ENCODE measurements at regions not wholly inside any gene's neighbourhood (a gene's known extent, or its start where the extent isn't known, plus 50 kb on each side); places are given as distances from the start of the nearest gene placed in this dataset.
"Not testable (repeated sequence)": the region's sequence is repeated elsewhere in the genome, so short reads cannot be mapped to it uniquely, and the experiment has no call there.

GRCh38 chr1:47533793-47534328 lies 96.0 kb downstream of the FOXD2 start:
- DNase-seq, result no peak
- Histone ChIP-seq H3K27me3 (no peaks in the 10 kb centered on the region), H3K27ac (peak overlapping the region in 3 of 5 donors; percentile 27 to 78 (median 61)), H3K9me3 (replicated peaks in 1 of 3) (peaks cover 0 to 4% (median 0%) of the 10 kb centered on the region in 3 donors), H3K4me1 (replicated peaks in 1 of 2) (peaks cover 6 to 13% of the 10 kb centered on the region in 2 donors), H3K36me3 (replicated peaks in 1 of 2) (no peaks in the 10 kb centered on the region), H3K4me3 (peak overlapping the region in 1 of 4 donors; percentile 31)
- TF ChIP-seq POLR2A (IDR thresholded peaks at IDR 0.05), result no peak
- intact Hi-C loops (cut with DNase I), result no loop called here
- WGBS, 4 donors, result 54 to 70% (median 60%) methylated on average over 10 to 12 of the region's 12 CpGs

GRCh38 chr1:47534436-47534835 lies 96.6 kb downstream of the FOXD2 start:
- H3K4me1 ChIP-seq (replicated peaks in 1 of 2), result peaks cover 6 to 13% of the 10 kb centered on the region in 2 donors
- H3K9me3 ChIP-seq (replicated peaks in 1 of 3), result peaks cover 0 to under 1% (median 0%) of the 10 kb centered on the region in 3 donors
- intact Hi-C loops (cut with DNase I), result no loop called here
- TF ChIP-seq, protein P1, sequence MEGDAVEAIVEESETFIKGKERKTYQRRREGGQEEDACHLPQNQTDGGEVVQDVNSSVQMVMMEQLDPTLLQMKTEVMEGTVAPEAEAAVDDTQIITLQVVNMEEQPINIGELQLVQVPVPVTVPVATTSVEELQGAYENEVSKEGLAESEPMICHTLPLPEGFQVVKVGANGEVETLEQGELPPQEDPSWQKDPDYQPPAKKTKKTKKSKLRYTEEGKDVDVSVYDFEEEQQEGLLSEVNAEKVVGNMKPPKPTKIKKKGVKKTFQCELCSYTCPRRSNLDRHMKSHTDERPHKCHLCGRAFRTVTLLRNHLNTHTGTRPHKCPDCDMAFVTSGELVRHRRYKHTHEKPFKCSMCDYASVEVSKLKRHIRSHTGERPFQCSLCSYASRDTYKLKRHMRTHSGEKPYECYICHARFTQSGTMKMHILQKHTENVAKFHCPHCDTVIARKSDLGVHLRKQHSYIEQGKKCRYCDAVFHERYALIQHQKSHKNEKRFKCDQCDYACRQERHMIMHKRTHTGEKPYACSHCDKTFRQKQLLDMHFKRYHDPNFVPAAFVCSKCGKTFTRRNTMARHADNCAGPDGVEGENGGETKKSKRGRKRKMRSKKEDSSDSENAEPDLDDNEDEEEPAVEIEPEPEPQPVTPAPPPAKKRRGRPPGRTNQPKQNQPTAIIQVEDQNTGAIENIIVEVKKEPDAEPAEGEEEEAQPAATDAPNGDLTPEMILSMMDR (IDR thresholded peaks at IDR 0.05), result no peak
- no peak for TF ChIP-seq POLR2A (IDR thresholded peaks at IDR 0.05)
- 34 to 55% (median 45%) methylated on average over 4 of the region's 4 CpGs for WGBS, 4 donors
- no peak overlapping the region for H3K4me3 ChIP-seq
- DNase-seq, result peak; percentile 52 to 76 (median 71)
- H3K27ac ChIP-seq, result peak overlapping the region in 3 of 5 donors; percentile 27 to 78 (median 61)
- no peaks in the 10 kb centered on the region for H3K36me3 ChIP-seq (replicated peaks in 1 of 2)
- H3K27me3 ChIP-seq, result no peaks in the 10 kb centered on the region

- H3K36me3 ChIP-seq (replicated peaks in 1 of 2), result no peaks in the 10 kb centered on the region
- H3K27ac ChIP-seq, result no peak overlapping the region
- no peak for DNase-seq
- intact Hi-C loops (cut with DNase I), result no loop called here
- no peaks in the 10 kb centered on the region for H3K27me3 ChIP-seq
- TF ChIP-seq POLR2A (IDR thresholded peaks at IDR 0.05), result no peak
- TF ChIP-seq, protein P1 (IDR thresholded peaks at IDR 0.05), result no peak
- no peaks in the 10 kb centered on the region for H3K9me3 ChIP-seq (replicated peaks in 1 of 3)
- no peak overlapping the region for H3K4me3 ChIP-seq
- peaks cover 6 to 13% of the 10 kb centered on the region in 2 donors for H3K4me1 ChIP-seq (replicated peaks in 1 of 2)
- 49 to 53% (median 52%) methylated on average over 9 of the region's 9 CpGs for WGBS, 4 donors
Observed at GRCh38 chr1:47536646-47537118, 98.8 kb downstream of the FOXD2 start.

DNA sequence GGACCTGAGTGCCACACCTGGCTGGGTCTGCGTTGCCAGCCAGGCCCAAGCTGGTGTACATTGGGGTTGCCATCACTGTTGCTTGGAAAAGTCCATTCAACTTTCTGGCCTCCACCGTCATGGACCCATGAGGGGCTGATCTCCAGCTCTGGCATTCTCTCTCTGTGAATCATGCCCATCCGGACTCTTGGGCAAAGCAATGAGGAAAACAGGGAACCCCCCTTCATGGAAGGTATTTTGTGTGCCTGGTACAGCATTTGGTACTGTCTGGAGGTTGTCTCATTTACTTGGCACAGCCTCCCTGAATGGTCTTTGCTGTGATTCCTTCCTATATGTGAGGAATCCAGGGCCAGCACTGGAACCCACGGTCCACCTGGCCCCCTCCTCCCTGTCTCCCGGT lies 99.4 kb downstream of the FOXD2 start:
- intact Hi-C loops (cut with DNase I), result no loop called here
- no peaks in the 10 kb centered on the region for H3K27me3 ChIP-seq
- no peak for DNase-seq
- H3K4me3 ChIP-seq, result no peak overlapping the region
- H3K4me1 ChIP-seq (replicated peaks in 1 of 2), result peaks cover 6 to 13% of the 10 kb centered on the region in 2 donors
- TF ChIP-seq, protein P1 (IDR thresholded peaks at IDR 0.05), result no peak
- no peak for TF ChIP-seq POLR2A (IDR thresholded peaks at IDR 0.05)
- H3K36me3 ChIP-seq (replicated peaks in 1 of 2), result no peaks in the 10 kb centered on the region
- H3K9me3 ChIP-seq (replicated peaks in 1 of 3), result no peaks in the 10 kb centered on the region
- WGBS, 4 donors, result 82 to 96% (median 93%) methylated on average over 4 to 5 of the region's 5 CpGs
- H3K27ac ChIP-seq, result no peak overlapping the region

GRCh38 chr1:47537966-47538365 lies 100.1 kb downstream of the FOXD2 start:
- intact Hi-C loops (cut with DNase I), result no loop called here
- Histone ChIP-seq H3K27ac (no peak overlapping the region), H3K4me1 (replicated peaks in 1 of 2) (peaks cover 6 to 9% of the 10 kb centered on the region in 2 donors), H3K27me3 (no peaks in the 10 kb centered on the region), H3K4me3 (no peak overlapping the region), H3K36me3 (replicated peaks in 1 of 2) (no peaks in the 10 kb centered on the region), H3K9me3 (replicated peaks in 1 of 3) (no peaks in the 10 kb centered on the region)
- no peak for TF ChIP-seq POLR2A (IDR thresholded peaks at IDR 0.05)
- DNase-seq, result no peak
- 73 to 98% (median 88%) methylated on average over 3 of the region's 3 CpGs for WGBS, 4 donors

- H3K36me3 ChIP-seq (replicated peaks in 1 of 2); DNase-seq; H3K4me3 ChIP-seq; H3K27ac ChIP-seq; H3K27me3 ChIP-seq; H3K9me3 ChIP-seq (replicated peaks in 1 of 3); intact Hi-C loops (cut with DNase I); H3K4me1 ChIP-seq (replicated peaks in 1 of 2): not testable (repeated sequence)
- 92 to 100% (median 96%) methylated on average over 2 of the region's 2 CpGs for WGBS, 4 donors
Observed at GRCh38 chr1:47538530-47538929, 100.7 kb downstream of the FOXD2 start.

- H3K9me3 ChIP-seq (replicated peaks in 1 of 3); H3K27ac ChIP-seq; intact Hi-C loops (cut with DNase I); H3K27me3 ChIP-seq; DNase-seq; H3K4me3 ChIP-seq; H3K36me3 ChIP-seq (replicated peaks in 1 of 2); H3K4me1 ChIP-seq (replicated peaks in 1 of 2): not testable (repeated sequence)
- WGBS, 4 donors, result 90 to 98% (median 94%) methylated on average over 4 of the region's 4 CpGs
Observed at GRCh38 chr1:47541705-47542104, 103.9 kb downstream of the FOXD2 start.

GRCh38 chr1:47543089-47543488 lies 105.2 kb downstream of the FOXD2 start:
- H3K9me3 ChIP-seq (replicated peaks in 1 of 3); H3K27ac ChIP-seq; H3K27me3 ChIP-seq; H3K4me3 ChIP-seq; intact Hi-C loops (cut with DNase I); H3K4me1 ChIP-seq (replicated peaks in 1 of 2); DNase-seq; H3K36me3 ChIP-seq (replicated peaks in 1 of 2): not testable (repeated sequence)
- 75 to 100% (median 84%) methylated on average over 1 of the region's 1 CpG for WGBS, 4 donors
